ENCODE measurements at regions not wholly inside any gene's neighbourhood (a gene's known extent, or its start where the extent isn't known, plus 50 kb on each side); places are given as distances from the start of the nearest gene placed in this dataset.
"Not testable (repeated sequence)": the region's sequence is repeated elsewhere in the genome, so short reads cannot be mapped to it uniquely, and the experiment has no call there.

- CTCF ChIA-PET; POLR2A ChIA-PET; H3K4me1 ChIP-seq (ENCODE audit: control insufficient read depth, insufficient read depth, low read length); H3K36me3 ChIP-seq (ENCODE audit: control insufficient read depth in 2 of 2, insufficient read depth in 1 of 2, low read length in 2 of 2); H3K27ac ChIP-seq (ENCODE audit: extremely low read depth, low read depth, low read length); H3K9me3 ChIP-seq (ENCODE audit: control insufficient read depth, insufficient read depth, low read depth, low read length); H3K4me3 ChIP-seq (ENCODE audit: low read depth, low read length): not testable (repeated sequence)
- TF ChIP-seq, protein P1, sequence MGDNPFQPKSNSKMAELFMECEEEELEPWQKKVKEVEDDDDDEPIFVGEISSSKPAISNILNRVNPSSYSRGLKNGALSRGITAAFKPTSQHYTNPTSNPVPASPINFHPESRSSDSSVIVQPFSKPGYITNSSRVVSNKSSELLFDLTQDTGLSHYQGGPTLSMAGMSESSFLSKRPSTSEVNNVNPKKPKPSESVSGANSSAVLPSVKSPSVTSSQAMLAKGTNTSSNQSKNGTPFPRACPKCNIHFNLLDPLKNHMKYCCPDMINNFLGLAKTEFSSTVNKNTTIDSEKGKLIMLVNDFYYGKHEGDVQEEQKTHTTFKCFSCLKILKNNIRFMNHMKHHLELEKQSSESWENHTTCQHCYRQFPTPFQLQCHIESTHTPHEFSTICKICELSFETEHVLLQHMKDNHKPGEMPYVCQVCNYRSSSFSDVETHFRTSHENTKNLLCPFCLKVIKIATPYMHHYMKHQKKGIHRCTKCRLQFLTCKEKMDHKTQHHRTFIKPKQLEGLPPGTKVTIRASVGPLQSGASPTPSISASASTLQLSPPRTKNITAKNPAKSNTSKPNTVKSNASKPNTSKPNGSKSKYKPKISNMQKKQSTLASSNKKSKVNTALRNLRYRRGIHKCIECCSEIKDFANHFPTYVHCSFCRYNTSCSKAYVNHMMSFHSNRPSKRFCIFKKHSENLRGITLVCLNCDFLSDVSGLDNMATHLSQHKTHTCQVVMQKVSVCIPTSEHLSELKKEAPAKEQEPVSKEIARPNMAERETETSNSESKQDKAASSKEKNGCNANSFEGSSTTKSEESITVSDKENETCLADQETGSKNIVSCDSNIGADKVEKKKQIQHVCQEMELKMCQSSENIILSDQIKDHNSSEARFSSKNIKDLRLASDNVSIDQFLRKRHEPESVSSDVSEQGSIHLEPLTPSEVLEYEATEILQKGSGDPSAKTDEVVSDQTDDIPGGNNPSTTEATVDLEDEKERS (tag by site-specific recombination; IDR thresholded peaks at IDR 0.05) = peak; percentile 82
- peak; percentile 85 for TF ChIP-seq ZNF146 (tag by site-specific recombination; IDR thresholded peaks at IDR 0.05)
Measured at GRCh38 chrX:85703233-85703632, 323.8 kb upstream of the POF1B start.

DNA sequence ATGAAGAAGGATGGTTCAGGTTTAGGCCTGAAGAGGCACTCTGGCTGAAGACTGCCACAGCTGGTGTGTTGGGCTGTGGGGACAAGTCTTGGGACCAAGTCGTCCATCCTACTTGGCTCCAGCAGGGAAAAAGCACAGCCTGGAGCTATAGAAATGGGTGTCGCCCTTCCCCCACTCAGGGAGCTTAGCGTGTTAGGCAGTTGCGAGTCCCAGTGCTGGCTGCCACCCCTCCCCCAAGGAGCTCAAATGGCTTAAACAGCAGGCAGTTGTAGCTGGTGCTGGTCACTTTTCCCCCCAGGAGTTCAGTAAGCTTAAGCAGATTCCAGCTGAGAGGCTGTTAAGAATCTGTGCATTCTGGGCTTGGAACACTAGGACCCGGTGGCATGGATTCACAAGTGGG is 319.5 kb upstream of the POF1B start:
- ChIA-PET CTCF (no interaction called here), POLR2A (no interaction called here)
- Histone ChIP-seq H3K4me3 (ENCODE audit: low read depth, low read length) (no peak overlapping the region), H3K36me3 (ENCODE audit: control insufficient read depth in 2 of 2, insufficient read depth in 1 of 2, low read length in 2 of 2) (no peaks in the 10 kb centered on the region), H3K4me1 (ENCODE audit: control insufficient read depth, insufficient read depth, low read length) (no peaks in the 10 kb centered on the region), H3K9me3 (ENCODE audit: control insufficient read depth, insufficient read depth, low read depth, low read length) (no peaks in the 10 kb centered on the region; the same call in 1 of the 2 replicates), H3K27ac (ENCODE audit: extremely low read depth, low read depth, low read length) (no peak overlapping the region)
- no peak for TF ChIP-seq ZNF843 (tag by site-specific recombination; IDR thresholded peaks at IDR 0.05)
- no peak for TF ChIP-seq RBAK (tag by site-specific recombination; IDR thresholded peaks at IDR 0.05)
- TF ChIP-seq ZNF221 (tag by site-specific recombination; IDR thresholded peaks at IDR 0.05; ENCODE audit: borderline replicate concordance) = no peak
- no peak for TF ChIP-seq ZBTB48 (tag by site-specific recombination; IDR thresholded peaks at IDR 0.05)
- TF ChIP-seq ZNF426 (tag by site-specific recombination; IDR thresholded peaks at IDR 0.05) = no peak
- TF ChIP-seq ZNF146 (tag by site-specific recombination; IDR thresholded peaks at IDR 0.05) = no peak
- no peak for TF ChIP-seq ZNF350 (tag by site-specific recombination; IDR thresholded peaks at IDR 0.05)
- TF ChIP-seq ZNF2 (tag by site-specific recombination; IDR thresholded peaks at IDR 0.05) = no peak
- TF ChIP-seq PRDM6 (tag by site-specific recombination; IDR thresholded peaks at IDR 0.05) = no peak
- no peak for TF ChIP-seq MEIS1 (CRISPR knock-in tag; IDR thresholded peaks at IDR 0.05; ENCODE audit: borderline replicate concordance)
- no peak for TF ChIP-seq ZNF639 (tag by site-specific recombination; IDR thresholded peaks at IDR 0.05)
- TF ChIP-seq ZFP3 (tag by site-specific recombination; IDR thresholded peaks at IDR 0.05; ENCODE audit: low read depth) = no peak

GRCh38 chrX:85685843-85686242 is 306.4 kb upstream of the POF1B start:
- CTCF ChIA-PET = no interaction called here
- TF ChIP-seq ZNF280C (tag by site-specific recombination; IDR thresholded peaks at IDR 0.05) (no peak), ZNF416 (tag by site-specific recombination; IDR thresholded peaks at IDR 0.05) (no peak), GLI4 (tag by site-specific recombination; IDR thresholded peaks at IDR 0.05) (no peak), ZNF501 (tag by site-specific recombination; IDR thresholded peaks at IDR 0.05) (no peak), KLF8 (tag by site-specific recombination; IDR thresholded peaks at IDR 0.05) (no peak), BCL11B (tag by site-specific recombination; IDR thresholded peaks at IDR 0.05; ENCODE audit: low read depth) (no peak), IKZF3 (tag by site-specific recombination; IDR thresholded peaks at IDR 0.05) (no peak), ZNF138 (tag by site-specific recombination; IDR thresholded peaks at IDR 0.05; ENCODE audit: borderline replicate concordance) (no peak), KLF10 (tag by site-specific recombination; IDR thresholded peaks at IDR 0.05) (no peak), ZNF747 (tag by site-specific recombination; IDR thresholded peaks at IDR 0.05) (no peak), HOXC10 (CRISPR knock-in tag; IDR thresholded peaks at IDR 0.05) (no peak)

More at GRCh38 chrX:85685843-85686242, 306.4 kb upstream of the POF1B start:
- H3K36me3 ChIP-seq (ENCODE audit: control insufficient read depth in 2 of 2, insufficient read depth in 1 of 2, low read length in 2 of 2) = no peaks in the 10 kb centered on the region
- peaks cover 4% of the 10 kb centered on the region for H3K9me3 ChIP-seq (ENCODE audit: control insufficient read depth, insufficient read depth, low read depth, low read length)
- no peak overlapping the region for H3K27ac ChIP-seq (ENCODE audit: extremely low read depth, low read depth, low read length)
- H3K4me1 ChIP-seq (ENCODE audit: control insufficient read depth, insufficient read depth, low read length) = no peaks in the 10 kb centered on the region
- no peak overlapping the region for H3K4me3 ChIP-seq (ENCODE audit: low read depth, low read length)
- POLR2A ChIA-PET = no interaction called here
